Progenitor cell of endocrine pancreas (in vitro differentiated cells): ENCODE measurements at regions not wholly inside any gene's neighbourhood (a gene's known extent, or its start where the extent isn't known, plus 50 kb on each side); places are given as distances from the start of the nearest gene placed in this dataset.

Experiments
- DNase-seq: peaks from one replicate; pipeline ENCODE4 v3.0.0; 2021; ENCODE audit warnings: low spot score; ENCODE audit not compliant: unreplicated experiment
- H3K27ac Mint-ChIP-seq: 2 replicates; pipeline ENCODE4 v1.8.0; 2021; ENCODE audit warnings: mild to moderate bottlenecking, moderate library complexity, mixed read lengths
- H3K27me3 Mint-ChIP-seq: 2 replicates; pipeline ENCODE4 v1.8.0; 2021; ENCODE audit warnings: mixed read lengths
- H3K36me3 Mint-ChIP-seq: 2 replicates; pipeline ENCODE4 v1.8.0; 2022; ENCODE audit warnings: mixed read lengths; ENCODE audit not compliant: insufficient read depth
- H3K4me1 Mint-ChIP-seq: 2 replicates; pipeline ENCODE4 v1.8.0; 2021; ENCODE audit warnings: low read depth, mixed read lengths
- H3K4me3 Mint-ChIP-seq: 2 replicates; pipeline ENCODE4 v1.8.0; 2021; ENCODE audit warnings: low read depth, mild to moderate bottlenecking, moderate library complexity, mixed read lengths
- H3K9me3 Mint-ChIP-seq: 2 replicates; pipeline ENCODE4 v1.8.0; 2021; ENCODE audit warnings: low read depth, mixed read lengths
- CTCF ChIP-seq: fragments of 200-600 bp; sonication (generic); IDR thresholded peaks from one replicate; pipeline ENCODE4 v1.5.0; 2021; ENCODE audit warnings: antibody characterized with exemption, mild to moderate bottlenecking; ENCODE audit not compliant: unreplicated experiment

GRCh38 chr9:73402081-73403028 is 250.7 kb downstream of the ANXA1 start:
- Mint-ChIP-seq H3K27ac (peak overlapping the region; percentile 67), H3K36me3 (peaks cover 1% of the 10 kb centered on the region), H3K4me3 (no peak overlapping the region), H3K4me1 (no peaks in the 10 kb centered on the region), H3K27me3 (no peaks in the 10 kb centered on the region), H3K9me3 (peaks cover 13% of the 10 kb centered on the region)
- DNase-seq, result no peak
- TF ChIP-seq CTCF, result no peak

- no peak for DNase-seq
- Mint-ChIP-seq H3K4me3 (no peak overlapping the region), H3K4me1 (peaks cover 2% of the 10 kb centered on the region), H3K9me3 (no peaks in the 10 kb centered on the region), H3K27ac (no peak overlapping the region), H3K27me3 (no peaks in the 10 kb centered on the region), H3K36me3 (no peaks in the 10 kb centered on the region)
- TF ChIP-seq CTCF, result no peak
These were observed 259.8 kb downstream of the ANXA1 start for GRCh38 chr9:73411494-73411893.

- Mint-ChIP-seq H3K36me3 (no peaks in the 10 kb centered on the region), H3K27me3 (no peaks in the 10 kb centered on the region), H3K9me3 (no peaks in the 10 kb centered on the region), H3K27ac (no peak overlapping the region), H3K4me1 (peaks cover 2% of the 10 kb centered on the region), H3K4me3 (no peak overlapping the region)
- no peak for DNase-seq
- TF ChIP-seq CTCF, result no peak
These were observed 261.2 kb downstream of the ANXA1 start for GRCh38 chr9:73412874-73413273.

GRCh38 chr9:73423891-73424290 is 272.2 kb downstream of the ANXA1 start:
- H3K36me3 Mint-ChIP-seq, result no peaks in the 10 kb centered on the region
- no peaks in the 10 kb centered on the region for H3K27me3 Mint-ChIP-seq
- no peak overlapping the region for H3K27ac Mint-ChIP-seq
- no peak for TF ChIP-seq CTCF
- DNase-seq, result no peak
- peaks cover 1% of the 10 kb centered on the region for H3K4me1 Mint-ChIP-seq
- H3K9me3 Mint-ChIP-seq, result peaks cover 3% of the 10 kb centered on the region
- no peak overlapping the region for H3K4me3 Mint-ChIP-seq

GRCh38 chr9:73426269-73426668 is 274.6 kb downstream of the ANXA1 start:
- Mint-ChIP-seq H3K36me3 (no peaks in the 10 kb centered on the region), H3K27ac (no peak overlapping the region), H3K4me1 (peaks cover 1% of the 10 kb centered on the region), H3K27me3 (no peaks in the 10 kb centered on the region), H3K4me3 (no peak overlapping the region), H3K9me3 (peaks cover 3% of the 10 kb centered on the region)
- DNase-seq, result no peak
- TF ChIP-seq CTCF, result no peak
